ENCODE measurements at regions not wholly inside any gene's neighbourhood (a gene's known extent, or its start where the extent isn't known, plus 50 kb on each side); places are given as distances from the start of the nearest gene placed in this dataset.
"Not testable (repeated sequence)": the region's sequence is repeated elsewhere in the genome, so short reads cannot be mapped to it uniquely, and the experiment has no call there.

DNA sequence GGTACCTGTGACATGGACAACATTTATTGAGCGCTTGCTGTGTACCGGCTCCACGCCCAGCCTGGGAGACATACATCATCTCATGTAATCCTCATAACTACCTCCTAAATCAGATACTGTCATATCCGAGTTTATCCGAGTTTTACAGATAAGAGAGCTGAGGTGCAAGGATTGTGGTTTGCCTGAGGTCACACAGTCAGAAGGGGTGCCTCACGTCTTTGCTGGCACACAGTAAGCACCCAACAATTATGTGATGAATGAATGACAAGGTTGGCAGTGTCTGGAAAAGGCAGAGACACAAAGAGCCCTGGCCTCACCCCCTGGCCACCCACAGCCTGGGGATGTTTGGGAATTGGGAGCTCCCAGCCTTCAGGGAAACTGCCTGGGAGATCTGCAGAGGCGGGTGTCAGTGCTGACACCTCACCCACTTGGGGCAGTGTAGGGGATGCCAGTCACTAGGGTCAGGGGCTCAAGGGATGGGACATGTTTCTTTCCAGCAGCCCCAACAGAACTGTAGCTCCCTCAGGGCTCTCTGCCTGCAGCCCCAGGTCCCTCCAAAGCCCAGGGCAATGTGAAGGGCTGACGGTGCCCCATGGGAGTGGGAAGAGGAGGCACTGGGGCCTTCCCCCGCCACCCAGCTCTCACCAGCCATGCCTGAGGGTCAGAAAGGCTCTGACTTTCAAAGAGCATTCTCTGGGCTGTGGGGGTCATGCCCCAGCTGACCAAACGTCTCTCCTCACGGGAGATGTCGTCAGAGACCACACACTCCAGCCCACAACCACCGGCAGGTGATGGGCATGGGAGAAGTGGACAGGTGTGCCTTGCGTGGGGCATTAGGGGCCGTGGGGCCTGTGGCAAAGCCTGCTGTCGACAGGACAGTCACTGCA is 157.5 kb downstream of the ZFP36L2 start:
- DNase-seq, result no peak

DNA sequence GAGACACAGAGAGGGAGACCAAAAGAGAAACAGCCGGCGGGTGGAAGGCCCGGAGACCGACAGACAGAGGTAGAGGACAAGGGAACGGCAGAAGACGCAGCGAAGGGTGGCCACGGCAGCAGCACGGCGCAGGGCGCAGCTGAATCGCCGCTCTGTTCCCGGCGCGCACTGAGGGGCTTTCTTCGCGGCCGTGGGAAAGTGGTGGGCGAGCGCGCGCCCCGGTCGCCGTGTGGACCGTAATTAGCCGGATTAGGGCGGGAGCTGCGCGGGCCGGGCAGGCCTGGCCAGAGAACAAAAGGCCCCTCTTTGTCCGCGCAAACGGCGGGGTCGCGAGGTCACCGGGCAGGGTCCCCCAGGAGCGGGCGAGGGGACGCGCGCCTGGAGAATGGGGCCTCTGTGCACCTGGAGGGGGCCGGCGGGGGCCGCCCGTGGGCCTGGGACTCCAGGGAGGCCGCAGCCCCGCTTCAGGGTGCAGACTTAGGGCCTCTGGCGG is 158.3 kb downstream of the ZFP36L2 start:
- DNase-seq, result no peak

DNA sequence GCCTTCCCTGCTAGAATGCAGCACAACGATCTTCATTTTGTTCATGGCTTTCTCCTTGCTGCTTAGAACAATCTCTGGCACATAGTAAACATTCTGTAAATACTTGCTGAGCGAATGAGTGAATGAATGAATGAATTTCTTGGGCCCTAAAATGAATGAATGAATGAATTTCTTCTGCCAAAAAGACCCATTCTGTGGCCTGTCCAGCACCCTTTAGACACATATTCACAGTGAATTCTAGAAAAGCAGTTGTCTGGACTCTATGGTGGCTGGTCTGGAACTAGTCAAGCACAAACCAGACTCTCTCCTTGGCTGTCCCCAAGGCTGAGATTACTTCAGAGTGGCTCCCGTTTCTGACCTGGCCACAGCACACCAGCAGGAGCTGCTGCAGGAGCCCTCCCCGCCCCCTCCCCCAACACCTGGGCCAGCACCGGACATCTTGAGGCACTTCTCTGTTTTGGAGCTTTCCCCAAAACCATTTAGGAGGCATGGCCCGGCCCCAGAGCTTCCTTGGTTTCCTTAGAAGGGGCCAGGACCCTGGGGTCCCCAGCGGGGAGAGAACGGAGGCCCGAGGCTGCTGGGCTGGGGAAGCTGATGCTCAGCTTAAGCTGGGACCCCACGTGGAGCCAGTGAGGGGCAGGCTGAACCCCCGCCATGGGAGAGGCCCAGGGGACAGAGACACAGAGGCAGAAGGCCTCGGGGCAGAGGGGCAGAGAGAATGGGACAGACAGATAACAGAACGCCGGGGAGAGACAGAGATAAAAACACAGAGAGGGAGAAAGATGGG is 159.0 kb downstream of the ZFP36L2 start:
- no peak for DNase-seq

DNA sequence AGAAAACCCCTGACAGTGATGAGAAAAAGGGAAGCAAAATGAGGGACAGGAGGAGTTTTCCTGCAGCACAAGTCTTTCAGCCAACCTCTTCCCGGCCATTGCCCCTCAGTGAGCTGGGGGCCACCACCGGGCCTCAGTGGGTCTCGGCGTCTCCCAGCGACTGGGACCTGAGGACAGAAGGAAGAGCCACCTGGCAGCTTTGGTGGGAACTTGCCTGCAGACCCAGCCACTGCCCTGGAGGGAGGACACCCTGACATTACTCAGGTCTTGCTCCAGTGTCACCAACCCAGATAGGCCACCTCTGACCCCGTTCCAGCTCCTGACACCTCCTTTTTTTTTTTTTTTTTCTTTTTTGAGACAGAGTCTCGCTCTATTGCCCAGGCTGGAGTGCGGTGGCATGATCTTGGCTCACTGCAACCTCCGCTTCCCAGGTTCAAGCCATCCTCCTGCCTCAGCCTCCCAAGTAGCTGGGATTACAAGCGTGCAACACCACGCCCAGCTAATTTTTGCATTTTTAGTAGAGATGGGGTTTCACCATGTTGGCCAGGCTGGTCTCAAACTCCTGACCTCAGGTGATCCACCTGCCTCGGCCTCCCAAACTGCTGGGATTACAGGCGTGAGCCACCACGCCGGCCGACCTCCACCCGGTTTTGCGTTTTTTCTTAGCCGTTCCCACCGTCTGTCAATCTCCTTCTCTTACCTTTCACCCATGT is 159.7 kb downstream of the ZFP36L2 start:
- DNase-seq, result not testable (repeated sequence)

DNA sequence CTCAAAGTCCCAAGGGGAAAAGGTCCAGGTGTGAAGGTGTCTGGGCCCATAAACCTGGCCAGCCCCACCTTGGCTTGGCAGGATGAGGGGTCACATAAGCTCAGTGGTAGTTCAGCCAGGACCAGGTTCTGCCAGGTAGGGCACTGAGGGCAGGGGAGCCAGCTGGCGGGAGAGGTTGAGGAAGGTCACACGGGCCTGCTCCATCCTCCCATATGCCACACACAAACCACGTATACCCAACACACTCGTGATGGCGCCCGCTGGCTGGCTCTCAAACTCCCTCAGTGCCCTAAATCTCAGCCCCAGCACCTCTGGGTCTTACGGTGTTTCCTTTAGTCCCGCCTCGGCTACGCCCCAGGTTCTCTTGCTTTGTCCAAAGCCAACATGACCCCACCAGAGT is 160.5 kb downstream of the ZFP36L2 start:
- DNase-seq, result no peak

DNA sequence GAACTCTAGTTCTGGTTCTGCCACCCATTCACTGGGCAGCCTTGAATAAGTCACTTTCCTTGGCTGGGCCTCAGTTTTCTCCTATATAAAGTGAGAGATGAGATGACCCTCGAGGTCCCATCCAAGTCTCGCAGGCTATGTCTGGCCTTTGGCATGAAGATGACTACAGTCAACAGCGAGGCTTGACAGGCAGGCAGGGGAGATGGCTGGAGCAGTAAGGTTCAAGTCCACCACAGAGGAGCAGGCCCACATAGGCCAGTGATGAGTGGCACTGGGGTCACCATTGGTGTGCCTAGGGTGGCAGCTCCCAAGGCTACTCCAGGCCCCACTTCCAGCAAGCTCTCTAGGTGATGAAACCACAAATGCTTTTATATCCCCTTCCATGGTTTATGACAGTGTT is 161.4 kb downstream of the ZFP36L2 start:
- no peak for DNase-seq

DNA sequence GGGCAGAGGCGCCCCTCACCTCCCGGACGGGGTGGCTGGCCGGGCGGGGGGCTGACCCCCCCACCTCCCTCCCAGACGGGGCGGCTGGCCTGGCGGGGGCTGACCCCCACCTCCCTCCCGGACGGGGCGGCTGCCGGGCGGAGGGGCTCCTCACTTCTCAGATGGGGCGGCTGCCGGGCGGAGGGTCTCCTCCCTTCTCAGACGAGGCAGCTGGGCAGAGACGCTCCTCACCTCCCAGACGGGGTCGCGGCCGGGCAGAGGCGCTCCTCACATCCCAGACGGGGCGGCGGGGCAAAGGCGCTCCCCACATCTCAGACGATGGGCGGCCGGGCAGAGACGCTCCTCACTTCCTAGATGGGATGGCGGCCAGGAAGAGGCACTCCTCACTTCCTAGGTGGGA is 163.3 kb downstream of the ZFP36L2 start:
- not testable (repeated sequence) for DNase-seq

DNA sequence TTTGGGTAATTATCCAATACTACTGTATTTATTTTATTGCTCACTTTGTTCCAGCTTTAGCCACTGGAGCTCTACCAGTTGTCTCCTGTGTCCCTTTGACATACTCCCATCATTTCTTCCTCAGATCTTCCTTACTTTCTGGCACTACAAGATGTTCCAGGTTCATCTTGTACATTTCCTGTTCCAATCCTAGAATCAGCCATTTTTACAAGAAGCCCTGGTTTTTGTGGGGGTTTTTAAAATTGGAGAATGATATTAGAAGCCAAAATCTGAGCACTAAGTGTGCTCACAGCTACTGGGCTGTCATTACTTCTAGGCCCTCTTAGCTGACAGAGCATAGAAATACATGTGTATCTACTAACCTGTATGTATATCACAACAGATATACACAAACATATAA is 164.3 kb downstream of the ZFP36L2 start:
- DNase-seq, result no peak

DNA sequence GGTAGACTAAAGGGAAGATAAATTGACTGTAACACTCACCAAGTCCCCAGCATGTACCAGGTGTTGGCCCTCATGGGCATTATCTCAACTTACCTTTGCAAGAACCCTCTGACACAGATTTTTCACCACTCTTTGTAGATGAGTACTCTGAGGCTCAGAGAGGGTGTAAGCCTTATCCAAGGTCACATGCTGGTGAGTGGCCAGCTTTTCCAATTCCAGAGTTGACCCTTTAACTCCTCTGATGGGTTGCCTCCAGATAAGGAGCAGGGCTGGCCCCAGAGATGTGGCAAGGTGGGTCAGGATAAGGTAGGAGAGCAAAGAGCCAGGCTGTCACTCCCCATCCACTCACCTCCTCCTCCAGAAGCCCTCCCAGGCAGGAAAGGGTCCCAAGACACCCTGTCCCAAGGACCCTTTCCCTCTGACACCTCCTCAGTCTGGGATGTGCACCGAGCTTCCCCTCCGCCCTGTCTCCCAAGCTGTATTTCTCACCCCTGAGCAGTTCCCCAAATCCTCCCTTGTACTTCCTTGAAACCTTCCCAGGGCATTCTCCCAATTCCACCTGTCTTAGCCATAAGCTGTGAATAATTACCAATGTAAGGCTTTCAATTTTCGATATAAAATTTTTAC is 165.9 kb downstream of the ZFP36L2 start:
- DNase-seq, result no peak

DNA sequence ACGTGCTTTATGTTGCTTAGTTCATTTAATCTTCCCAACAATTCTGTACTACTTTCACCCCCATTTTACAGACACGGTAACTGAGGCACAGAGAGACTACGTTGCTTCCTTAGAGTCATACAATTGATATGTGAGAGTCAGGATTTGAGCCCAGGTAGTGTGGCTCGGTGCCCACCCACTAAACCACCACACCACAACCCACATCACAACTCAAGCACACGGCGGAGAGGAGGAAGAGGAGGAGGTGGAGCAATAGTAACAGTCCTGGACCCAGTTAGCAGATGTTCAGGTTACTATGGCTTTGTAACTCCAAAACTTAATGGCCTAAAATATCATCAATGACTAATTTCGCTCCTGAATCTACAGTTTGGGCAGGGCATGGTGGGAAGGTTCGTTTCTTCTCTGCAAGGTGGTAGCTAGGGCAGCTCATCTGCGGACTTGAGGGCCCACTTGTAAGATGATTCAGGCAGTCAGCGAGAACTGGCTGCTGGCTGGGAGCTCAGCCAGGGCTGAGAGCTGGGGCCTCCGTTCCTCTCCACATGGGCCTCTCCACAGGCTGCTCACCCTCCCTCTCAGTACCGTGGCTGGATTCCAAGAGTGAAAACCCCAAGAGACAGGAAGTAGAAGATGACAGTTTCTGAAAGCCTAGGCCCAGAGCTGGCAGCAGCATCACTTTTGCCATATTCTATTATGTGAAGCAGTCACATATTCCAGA is 167.1 kb downstream of the ZFP36L2 start:
- peak; percentile 52 for DNase-seq

DNA sequence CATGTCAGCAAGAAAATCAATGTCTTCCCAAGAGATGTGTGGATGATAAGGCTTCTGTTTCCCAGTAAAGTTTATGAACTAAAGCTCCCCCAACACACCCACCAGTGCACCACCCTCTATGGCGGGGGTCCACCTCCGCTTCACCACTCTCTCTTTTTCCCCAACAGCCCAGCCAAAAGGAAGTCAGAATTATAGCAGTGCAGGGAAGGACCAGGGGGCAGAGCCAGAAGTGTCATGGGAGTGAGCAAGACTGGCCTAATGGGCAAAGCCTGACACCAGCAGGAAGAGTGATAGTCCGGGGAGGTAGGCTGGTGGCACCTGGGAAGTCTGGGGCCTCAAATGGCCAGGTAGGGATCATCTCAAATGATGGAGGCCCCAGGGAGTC is 167.7 kb downstream of the ZFP36L2 start:
- no peak for DNase-seq

DNA sequence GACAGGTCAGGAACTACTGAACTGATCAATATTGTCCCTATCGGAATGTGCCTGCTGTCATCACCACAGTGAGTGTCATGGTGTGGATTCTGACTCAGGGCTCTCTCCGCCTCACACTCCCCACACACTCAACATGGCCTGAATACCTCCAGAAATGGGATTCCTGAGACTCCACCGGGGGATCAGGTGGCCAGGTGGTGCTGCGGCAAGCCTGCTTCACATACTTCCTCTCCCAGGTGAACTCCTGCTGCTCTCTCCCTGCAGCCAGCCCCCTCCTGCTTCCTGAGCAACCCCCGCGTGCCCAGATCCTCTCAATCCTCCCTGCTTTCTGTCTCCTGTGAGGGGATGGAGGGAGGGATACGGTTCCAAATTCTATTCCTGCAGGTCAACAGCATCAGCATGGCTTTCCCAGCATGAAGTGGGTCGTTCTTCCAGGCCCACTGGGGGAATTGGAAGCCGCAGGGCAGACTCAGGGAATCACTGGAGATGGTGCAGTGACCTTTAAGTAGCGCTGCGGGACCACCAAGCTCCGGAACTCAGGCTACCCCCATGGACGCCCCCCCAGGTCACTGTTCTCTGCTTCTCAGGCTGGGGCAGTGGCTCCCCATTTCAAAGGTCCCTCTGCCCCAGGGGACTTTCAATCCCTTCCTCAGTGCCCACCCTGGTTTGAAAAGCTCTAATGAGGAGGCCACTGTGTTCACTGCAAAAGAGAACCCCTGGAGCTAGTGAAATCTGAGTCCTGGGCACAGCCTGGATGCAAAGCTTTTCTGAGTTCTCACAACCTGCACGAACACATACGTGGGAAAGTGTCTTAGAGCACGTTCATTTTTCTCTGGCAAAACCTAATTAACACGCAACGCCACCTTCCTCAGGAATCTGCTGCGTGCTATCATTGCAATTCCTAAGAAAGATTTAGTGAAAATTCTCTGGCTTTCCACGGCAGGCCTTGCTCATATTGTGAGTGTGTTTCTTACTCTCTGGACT is 168.4 kb downstream of the ZFP36L2 start:
- no peak for DNase-seq

DNA sequence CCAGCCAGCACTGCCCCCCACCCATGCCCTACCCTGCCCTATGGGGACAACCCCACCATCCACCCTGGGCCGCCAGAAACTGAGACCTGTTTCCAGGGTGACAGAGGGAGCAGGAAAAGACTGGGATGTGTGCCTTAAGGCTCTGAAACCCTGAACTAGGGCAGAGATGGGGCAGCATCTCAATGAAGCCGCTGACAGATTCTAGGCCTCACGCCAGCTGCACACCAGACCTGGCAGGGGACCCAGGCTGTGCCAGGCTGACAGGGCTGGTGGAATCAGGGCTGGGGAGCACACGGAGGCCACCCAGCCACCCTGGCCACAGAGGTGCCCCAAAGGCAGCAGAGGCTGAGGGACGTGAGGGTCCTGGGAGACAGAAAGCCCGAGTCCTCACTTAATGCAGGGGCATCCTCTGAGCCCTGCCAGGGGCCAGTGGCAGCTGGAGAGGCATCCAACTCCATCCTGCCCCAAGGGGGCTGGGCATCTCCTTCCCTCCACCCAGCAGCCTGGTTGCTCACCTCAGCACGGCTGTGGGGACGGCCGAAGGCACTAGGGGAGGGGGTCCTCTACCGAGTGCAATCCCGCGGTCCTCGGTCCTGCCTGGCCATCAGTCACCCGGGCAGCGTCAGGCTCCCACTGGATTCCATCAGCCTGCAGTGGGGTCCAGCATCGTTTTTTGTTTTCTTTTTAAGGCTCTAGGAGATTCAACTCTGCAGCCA is 169.2 kb downstream of the ZFP36L2 start:
- DNase-seq, result no peak

DNA sequence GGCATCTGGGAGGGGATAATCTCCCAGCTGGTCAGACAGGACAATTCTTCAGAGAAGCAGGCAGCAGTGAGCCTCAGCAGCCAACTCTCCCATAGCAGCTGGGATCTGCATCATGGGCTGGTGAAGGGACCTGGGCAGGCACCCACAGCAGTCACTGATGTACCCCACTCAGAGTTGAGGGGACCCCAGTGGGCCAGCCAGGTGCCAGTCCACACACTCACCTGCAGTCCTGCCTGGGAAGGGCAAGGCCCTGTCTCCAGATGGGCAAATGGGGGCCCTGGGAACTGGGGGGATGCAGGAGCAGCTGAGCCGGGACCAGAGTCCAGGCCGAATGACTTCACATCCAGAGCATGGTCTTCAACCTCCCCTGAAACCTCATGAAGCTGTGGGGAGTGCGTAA is 170.4 kb downstream of the ZFP36L2 start:
- DNase-seq, result no peak

DNA sequence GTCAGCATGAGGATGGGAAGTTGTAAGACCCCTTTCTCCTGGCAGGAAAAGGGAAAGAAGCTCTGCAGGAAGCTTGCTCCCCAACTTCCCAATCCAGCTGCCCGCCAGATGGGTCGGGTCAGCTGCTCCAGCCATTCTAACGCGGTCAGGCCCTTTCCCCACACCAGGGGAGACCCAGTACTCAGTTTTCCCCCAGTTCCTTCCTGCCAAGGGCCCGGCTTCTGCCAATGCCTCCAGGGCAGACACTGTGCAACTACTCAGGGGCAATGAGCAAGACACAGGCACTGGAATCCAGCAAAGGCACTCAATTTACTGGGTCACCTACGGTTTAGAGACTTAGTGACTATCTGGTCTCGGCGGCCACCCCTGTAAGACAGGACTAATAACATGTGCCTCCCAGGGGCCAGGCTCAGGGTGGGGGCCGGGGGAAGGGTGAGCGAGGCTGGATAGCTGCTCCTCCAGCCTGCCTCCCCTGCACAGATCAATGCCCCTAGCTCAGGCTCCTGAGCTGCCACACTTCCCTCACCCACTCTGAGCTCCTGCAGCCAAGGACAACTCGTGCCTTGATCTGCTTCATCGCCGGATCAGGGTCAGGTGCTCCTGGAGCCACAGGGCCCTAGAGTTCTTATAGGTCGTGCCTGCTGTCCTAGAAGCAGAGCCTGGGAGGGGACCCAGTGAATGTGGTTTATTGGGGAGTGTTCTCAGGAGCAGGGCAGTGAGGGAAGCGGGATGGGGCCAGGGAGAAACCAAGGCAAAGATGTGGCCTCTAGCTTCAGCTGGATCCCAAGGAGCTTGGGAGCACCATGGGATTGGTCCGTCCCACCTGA is 171.1 kb downstream of the ZFP36L2 start:
- no peak for DNase-seq

DNA sequence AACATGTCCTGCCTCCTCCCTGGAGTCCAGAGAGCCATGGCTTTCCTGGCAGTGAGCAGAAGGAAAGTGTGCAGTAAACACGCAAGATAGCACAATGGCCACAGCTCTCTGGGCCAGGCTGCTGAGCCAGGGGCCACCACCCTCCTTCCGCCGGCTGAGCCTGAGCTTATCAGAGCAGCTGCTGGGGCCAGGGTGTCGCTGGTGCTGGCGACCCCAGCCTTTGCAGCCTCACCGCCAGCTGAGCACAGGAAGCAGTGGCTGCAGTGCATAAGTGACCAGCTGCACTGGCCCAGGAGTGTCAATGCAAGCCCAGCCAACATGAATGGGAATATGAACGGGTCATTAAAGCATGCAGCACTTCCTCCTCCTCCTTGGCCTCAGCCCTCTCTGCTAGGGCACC is 172.0 kb downstream of the ZFP36L2 start:
- no peak for DNase-seq

DNA sequence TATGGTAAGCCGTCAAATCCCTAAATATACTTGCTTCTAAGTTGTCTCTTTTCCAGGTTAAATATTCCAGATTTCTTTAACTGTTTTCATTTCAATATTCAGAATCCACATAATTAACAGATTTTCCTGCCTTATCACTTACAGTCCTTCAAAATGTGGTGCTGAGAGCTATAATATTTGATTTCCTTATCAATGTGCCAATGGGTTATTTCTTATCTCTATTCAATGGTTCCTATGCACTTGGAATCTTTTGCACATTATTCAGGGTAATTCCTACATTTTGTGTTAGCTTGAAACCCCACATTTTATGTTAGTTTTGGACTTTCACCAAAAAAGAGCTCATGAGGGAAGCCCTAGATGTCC is 173.5 kb downstream of the ZFP36L2 start:
- DNase-seq, result no peak

DNA sequence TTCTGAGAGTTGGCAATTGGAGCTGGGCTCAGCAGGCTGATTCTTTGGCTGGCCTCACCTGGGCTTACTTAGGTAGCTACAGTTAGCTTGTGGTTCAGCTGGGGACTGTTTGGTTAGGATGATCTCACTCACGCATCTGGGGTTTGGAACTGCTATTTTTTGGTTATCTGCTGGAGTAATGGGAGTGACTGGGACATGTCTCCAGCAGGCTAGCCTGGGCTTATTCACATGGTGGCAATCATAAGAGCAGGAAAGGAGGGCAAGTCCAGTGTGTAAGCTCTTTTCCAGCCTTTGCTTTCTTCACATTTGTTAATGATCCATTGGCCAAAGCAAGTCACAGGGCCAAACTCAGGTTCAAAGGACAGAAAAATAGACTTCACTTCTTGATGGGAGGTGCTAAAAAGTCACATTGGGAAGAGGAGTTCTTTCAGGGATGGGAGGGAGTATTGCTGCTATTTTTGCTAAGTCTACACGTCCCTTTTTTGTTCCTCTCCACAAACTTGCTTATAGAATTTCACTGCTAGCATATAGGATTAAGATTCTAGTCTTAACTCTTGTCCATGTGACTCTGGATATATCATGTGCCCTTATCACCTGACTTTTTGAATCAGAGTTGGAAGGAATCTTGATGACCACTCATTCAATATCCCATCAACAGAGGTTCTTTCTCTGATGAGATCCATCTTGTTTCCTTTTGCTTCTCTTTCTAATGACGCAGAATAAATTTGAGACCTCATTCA is 174.0 kb downstream of the ZFP36L2 start:
- no peak for DNase-seq

DNA sequence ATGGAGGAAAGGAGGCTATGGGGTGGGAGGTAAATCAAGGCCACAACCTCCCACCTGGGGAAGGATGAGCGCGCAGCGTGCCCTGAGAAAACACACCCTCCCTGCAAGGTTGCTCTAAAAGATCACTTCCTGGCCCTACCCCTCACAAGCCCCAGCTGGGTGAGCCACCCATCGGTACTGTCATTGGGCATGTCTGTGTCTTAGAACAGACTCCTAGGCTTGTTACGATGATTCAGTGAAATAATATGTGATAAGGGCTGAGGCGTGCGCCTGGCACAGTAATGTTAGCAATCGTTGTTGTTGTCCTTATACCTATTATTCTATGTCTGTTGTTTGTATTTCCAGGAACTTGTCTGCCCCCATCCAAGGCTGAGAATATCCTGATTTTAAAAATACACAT is 175.1 kb downstream of the ZFP36L2 start:
- DNase-seq, result peak; percentile 36

Data from activated T-cell treated with anti-CD3 and anti-CD28 coated beads, Interleukin-2, amount 50 U/mL, for 1 hour (primary cell).